ENCODE measurements at regions not wholly inside any gene's neighbourhood (a gene's known extent, or its start where the extent isn't known, plus 50 kb on each side); places are given as distances from the start of the nearest gene placed in this dataset.

GRCh38 chr12:75955251-75955650, 76.3 kb downstream of the PHLDA1 start:
- TF ChIP-seq GATA2 (IDR thresholded peaks at IDR 0.05; ENCODE audit: low read depth, low read length) (no peak), GATA3 (IDR thresholded peaks at IDR 0.05; ENCODE audit: low read depth, low read length) (no peak)

Data from SH-SY5Y (cell line).